Fibroblast of skin of abdomen (primary cell): ENCODE measurements at regions not wholly inside any gene's neighbourhood (a gene's known extent, or its start where the extent isn't known, plus 50 kb on each side); places are given as distances from the start of the nearest gene placed in this dataset.
A peak's percentile ranks its signal among the peaks of the same experiment; 100 is the strongest.
"Not testable (repeated sequence)": the region's sequence is repeated elsewhere in the genome, so short reads cannot be mapped to it uniquely, and the experiment has no call there.

Experiments
- DNase-seq: peaks from one replicate; pipeline ENCODE4 v3.0.0-alpha.2; 2013

DNA sequence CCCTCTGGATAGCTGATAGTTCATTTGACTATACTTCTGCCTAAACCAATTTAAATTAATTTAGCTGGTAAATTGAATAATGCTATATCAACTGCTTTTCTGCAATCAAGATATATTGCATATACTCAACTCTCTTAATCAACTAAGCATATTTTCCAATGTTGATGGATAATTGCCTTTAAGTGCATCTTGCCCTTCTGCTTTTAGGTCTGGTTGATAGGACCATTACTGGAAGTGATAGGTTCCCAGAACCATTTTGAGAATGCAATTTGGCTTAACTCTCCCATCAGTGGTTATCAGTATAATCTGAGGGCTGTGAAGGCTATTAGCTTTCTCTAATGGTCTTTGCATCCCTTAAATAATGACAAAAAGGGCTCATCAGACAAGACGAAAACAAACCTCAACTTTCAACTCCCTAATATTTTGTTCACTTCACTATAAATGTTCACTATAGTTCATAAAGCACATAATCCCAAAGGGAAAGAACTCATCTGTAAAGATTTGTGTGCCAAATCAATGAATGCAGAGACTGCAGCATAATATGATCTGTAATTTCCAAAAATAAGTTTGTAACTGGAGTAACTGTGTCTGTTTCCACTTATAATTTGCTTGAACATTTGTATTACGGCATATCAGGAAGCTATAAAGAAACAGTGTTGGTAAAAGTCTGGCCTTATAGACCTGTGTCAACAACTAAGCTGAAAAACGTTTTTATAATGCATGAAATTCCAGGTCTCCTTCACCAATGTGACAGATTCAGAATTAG is 273.6 kb downstream of the FBXO8 start:
- DNase-seq, result no peak

DNA sequence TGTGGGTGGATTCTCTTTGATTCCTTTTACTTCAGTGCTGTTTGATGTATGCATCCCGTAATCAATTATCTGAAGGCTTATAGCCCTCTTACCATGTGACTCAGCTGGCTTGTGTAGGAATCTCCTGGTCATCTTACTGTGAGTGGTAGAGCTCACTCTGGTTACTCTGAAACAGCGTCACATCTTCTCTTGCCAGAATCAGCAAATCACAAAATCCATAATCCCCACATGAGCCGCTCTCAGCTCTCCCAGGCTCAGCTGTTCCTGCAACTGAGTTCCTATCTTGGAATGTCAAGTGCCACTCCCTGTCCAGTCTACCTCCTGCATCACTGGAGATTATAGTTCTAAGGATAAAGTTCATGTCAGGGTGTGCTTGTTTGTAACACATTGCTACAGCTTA is 278.0 kb downstream of the FBXO8 start:
- peak; percentile 16 for DNase-seq

DNA sequence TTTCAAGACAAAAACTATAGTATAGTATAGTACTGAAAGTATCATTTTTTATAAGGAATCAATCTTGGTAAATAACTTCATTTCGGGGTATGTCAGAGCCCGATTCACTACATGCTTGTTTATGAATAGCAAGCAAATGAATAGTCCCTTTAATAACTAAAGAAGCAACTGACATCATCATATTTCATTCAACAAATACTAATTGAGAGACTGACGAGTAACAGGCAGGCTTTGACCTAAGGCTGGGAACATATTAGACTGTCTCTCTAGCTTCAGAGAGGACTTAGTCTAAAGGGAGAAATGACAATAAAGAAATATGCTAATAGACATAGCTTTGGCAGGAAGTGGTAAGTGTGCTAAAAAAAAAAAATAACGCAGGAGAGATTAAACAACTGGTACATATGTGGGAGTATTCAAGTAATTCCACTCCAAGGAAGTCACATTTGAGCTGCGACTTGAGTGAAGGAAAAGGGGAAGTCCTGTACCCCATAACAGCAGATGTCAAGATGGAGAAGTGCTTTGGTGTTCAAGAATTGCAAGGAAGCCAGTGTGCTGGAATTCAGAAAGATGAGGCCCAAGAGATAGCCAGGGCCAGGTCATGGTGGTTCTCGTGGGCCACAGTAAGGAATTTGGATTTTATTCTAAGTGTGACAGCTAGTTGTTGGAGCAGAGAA is 284.9 kb downstream of the FBXO8 start:
- DNase-seq, result no peak

DNA sequence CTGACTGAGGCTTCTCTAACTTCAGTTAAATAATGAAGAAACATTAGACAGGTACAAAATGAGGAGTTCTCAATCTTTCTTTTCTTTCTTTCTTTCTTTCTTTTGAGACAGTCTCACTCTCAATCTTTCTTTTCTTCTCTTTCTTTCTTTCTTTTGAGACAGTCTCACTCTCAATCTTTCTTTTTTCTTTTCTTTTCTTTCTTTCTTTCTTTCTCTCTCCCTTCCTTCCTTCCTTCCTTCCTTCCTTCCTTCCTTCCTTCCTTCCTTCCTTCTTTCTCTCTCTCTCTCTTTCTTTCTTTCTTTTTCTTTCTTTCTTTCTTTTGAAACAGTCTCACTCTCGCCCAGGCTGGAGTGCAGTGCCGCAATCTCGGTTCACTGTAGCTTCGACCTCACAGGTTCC is 287.7 kb downstream of the FBXO8 start:
- not testable (repeated sequence) for DNase-seq

DNA sequence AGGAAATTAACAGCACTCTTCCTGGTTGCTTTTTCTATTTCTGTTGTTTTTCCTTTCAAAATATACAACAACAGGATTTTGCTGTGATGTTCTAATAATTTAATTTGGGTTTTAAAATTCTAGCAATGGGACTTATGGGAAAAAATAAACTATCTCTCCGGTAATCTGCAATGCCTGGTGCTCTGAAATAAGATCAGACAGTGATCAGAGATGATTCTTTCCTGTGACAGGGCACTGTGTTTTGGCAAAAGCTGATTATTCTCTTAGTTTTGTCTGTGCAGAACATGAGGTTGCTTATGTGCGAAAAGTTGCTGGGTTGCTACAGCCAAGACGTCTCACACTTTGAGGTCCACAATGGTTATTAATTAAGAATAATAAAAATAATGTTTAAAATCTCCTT is 291.7 kb downstream of the FBXO8 start:
- no peak for DNase-seq

DNA sequence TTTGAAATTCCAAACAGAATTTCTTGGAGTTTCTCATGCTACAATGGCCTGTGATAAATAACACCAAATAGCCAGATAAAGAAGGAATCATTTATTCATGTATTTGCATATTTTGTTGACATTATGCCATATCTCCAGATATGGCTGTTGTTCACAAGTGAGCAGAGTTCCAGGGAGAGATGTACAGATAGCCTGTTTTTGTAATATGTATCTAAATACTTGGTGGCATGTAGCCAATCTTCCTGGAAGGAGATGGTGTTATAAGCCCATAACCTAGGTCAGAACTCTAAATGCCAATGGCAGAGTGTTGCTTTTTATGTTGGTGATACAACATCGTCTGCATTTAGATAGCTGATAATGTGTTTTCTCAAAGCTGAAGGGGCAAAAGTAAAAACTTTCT is 292.2 kb downstream of the FBXO8 start:
- no peak for DNase-seq

DNA sequence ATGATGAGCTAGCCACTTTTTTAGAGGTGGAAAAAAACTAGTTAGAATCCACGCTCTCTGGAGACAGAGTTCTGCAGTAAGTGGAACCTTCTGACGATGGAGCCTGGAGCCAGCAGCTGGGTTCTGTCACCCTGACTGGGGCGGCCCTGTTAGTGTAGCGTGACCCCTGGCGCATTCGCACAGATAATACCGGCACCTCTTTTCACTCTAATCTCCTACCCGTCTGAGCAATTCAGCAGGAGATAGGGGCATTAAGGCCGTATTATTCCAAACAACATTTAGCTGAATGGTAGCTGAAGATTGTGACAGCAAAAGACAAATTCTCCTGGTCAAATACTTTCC is 292.6 kb downstream of the FBXO8 start:
- no peak for DNase-seq

DNA sequence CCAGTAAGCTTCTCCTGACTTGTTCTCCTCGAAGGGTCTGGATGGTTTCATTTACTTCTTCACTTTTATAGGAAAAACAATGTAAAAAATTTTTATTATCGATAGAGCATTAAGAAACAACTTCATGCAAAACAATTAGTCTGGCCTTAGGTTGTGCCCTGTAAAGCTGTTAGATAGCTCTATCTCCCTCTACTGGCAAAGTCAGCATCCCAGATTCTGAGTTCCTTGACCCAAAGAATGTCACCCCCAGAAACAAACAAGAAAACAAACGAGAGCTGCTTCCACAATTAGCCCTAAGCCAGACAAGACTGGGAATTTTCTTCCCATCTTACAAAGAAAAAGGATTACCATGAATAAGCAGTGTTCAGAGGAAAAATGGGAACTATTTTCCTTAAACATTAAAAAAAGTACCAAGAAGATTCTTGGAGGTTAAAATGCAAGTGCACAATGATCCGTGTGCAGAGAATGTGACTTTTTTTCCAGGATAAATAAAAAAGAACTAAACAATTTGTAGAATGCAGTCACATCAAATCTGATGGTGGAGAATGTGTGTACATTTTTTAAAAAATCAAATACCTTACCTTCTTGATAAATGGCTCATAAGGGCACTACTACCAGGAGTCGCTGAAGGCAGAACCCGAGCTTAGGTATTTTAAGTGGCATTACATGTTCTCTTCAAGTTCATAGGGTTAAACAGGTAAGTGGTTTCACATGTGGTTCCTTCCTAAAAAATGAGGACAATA is 293.2 kb downstream of the FBXO8 start:
- peak; percentile 33 for DNase-seq

DNA sequence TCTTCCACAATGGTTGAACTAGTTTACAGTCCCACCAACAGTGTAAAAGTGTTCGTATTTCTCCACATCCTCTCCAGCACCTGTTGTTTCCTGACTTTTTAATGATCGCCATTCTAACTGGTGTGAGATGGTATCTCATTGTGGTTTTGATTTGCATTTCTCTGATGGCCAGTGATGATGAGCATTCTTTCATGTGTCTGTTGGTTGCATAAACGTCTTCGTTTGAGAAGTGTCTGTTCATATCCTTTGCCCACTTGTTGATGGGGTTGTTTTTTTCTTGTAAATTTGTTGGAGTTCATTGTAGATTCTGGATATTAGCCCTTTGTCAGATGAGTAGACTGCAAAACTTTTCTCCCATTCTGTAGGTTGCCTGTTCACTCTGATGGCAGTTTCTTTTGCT is 319.9 kb downstream of the FBXO8 start:
- DNase-seq, result not testable (repeated sequence)

DNA sequence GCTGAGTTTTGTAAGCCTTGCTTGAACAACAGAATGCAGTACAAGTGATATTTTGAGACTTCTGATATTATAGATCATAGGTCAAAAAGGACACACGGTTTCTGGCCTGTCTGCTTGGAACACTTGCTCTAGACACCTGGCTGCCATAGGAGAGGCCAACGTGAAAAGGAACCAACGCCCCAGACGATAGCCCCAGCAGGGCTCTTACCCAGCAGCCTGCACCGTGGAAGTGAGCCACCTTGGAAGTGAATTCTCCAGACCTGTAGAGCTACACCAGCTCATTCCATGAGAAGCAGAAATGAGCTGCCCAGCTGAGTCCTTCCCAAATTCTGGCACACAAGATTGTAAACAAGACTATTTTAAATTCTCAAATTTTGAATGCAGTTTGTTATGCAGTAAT is 323.1 kb downstream of the FBXO8 start:
- DNase-seq, result no peak

DNA sequence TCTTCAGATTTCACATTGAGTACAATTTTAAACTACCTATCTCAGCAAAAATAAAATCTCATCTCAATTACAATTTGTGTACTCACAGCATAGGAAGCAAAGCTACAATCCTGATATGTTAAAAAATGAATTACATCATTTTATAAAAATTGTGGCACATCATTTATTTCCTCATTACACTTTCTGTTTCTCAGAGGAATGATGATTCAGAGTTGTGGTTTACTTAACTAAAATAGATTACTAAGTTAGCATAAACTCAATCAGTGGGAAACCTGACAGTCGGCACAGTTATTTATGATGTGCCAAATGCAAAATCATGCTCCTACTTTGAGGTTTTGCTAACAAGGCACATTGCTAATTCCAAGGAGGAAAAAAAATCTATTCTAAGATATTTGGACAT is 325.0 kb downstream of the FBXO8 start:
- DNase-seq, result peak; percentile 61

DNA sequence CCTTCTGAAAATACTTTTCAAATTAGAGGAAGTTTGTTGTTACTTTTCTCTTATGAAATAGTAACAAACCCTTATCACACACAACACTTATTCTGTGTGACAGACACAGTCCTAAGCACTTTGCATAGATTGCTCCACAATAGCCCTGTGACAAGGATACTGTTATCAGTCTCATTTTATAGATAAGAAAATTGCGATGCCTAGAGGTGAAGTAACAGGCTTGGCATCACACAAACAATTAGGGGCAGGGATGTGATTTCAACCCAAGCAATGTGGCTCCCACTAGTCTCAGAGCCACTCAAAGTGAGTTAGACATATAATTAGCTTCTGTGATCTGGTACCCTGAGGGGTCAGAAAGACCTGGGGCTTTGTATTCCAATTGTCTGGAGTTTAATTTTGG is 339.9 kb downstream of the FBXO8 start:
- DNase-seq, result no peak

DNA sequence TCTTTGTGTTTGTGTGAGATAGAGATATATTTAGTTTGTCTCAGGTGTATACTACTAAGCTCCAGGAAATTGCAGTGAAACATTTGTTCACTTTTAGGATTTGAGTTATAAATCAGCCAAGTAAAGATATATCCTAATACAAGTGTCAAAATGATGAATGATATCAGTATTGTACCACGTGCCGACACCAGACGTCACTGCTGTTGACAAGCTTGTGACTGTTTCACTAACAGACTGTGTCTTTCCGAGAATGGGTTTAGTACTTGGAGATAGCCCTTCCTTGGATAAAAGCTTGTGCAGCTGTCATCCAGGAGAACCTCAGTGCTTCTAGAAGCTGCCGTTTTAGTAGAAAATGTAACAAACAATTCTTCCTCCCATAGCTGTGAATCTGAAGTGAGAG is 343.3 kb downstream of the FBXO8 start:
- no peak for DNase-seq

DNA sequence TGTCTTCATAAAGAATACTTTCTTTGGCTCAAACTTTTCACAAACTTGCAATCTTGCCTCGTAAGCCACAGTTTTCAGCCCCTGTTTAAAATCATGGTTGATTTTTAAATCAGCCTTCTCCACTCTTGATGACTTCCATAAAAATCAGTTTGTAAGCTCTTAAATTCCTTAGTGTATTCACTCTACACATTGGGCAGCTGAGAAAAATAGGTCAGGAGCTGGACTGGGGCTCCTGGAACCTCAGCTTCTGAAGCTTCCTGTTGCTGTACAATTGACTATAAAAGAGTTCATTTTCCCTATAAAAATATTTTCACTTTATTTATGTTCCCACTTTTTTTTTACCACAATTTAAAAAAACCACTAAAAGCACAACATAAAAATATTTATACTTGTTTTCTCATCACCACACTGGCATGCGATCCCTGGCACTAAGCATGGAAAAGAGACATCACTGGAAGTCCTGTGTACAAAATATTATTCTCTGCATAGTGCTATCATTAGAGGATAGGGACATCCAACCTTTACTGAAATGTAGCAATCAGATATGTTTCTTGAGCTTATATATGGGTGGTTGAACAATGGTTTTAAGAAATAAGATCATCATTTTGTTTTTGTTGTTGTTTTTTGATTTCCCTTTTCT is 345.7 kb downstream of the FBXO8 start:
- DNase-seq, result no peak

DNA sequence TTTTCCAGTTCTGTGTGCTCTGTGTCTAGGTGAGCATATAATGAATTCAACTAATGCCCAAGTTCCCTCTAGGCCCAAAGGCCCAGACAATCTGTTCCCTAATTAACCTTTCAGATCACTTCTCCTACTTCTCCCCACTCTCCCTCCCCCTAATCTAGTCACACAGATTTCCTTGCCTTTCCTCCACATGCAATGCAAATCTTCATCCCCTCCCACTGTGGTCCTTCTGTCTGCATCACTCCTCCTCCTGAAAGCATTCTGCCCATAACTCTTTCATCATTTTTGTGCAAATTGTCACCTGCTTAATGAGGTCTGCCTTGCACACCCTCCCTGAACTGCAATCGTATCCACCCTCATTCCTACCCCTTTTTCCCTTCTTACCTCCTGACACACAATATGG is 346.6 kb downstream of the FBXO8 start:
- no peak for DNase-seq

DNA sequence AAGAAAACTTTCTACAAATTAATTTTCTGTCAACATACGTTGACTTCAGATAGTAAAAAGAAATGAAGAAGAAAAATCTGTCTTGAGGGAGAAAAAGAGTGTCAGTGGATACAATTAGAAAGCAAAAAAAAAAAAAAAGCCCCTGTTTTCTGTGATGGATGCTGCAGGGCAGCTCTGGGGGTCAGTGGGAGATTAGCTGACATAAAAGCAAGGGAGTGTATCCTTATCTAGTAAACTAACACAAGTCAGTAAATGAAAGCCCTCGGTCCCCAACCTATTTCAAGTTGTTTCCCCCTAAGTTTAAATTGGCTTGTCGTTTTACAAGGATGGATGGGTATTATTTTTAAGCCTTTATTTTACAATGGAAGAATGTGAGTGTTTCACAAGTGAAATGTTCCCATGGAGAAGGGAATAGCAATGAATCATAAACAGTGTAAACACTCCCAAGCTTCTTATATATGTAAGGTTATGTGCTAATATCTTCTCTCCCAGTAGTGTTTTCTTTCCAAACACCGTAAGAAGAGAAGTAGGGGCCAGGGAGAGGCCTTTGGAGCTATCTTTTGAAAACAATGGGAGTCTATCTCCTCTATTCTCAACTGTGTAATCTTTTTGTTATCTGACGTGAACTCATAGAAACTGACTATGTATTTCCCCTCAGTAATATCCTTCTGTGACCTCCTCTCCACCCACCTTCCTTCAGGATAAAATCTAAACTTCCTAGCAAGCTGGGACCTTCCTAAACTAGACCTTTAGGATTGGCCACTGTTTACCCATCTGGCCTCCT is 347.7 kb downstream of the FBXO8 start:
- no peak for DNase-seq

DNA sequence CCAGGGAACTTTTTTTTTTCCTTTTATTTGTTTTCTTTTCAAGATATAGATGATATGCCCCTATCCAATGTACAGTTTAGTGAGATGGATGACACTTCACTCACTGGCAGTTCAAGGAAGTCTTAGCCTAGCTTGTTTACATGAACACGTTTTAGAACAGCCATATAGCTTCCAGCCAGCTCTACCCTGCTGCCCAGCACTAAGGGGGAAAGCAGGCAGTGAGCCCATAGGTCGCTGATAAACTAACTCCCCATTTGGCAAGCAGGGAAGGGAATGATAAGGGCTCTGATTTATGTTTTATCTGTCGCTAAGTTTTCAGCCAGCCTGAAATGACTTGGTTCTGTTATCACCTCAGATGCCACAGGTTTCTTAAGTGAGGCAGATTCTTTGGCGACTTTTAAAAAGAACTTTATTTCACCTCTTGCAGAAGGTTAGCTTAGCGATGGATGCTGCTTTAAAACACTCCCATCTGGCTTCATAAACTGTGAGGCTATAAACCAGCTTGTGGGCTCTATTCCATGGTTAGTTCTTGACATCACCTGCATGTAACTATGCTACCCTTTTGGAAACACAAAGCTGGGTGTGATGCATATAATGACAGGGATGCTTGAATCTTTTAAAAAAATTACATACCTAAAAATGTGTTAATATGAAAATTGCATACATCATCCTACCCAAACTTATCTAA is 348.4 kb downstream of the FBXO8 start:
- no peak for DNase-seq

DNA sequence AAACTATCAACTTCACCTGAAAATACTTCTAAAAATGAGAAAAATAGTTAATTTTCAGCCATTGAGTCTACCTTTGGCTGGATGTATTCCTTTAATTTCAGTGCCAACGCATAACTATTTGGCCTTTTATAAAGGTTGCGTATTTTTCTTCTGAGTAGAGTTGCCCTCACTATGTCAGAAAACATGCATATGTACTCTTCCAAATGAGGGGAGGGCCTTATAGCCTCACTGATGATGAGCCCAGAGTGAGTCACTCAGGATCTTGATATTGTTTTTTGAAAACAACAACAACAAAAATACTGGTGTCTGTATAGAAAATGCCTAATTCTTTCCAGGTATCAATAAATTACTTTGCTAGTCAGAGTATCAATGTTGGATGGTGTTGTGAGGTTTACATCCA is 349.3 kb downstream of the FBXO8 start:
- no peak for DNase-seq

DNA sequence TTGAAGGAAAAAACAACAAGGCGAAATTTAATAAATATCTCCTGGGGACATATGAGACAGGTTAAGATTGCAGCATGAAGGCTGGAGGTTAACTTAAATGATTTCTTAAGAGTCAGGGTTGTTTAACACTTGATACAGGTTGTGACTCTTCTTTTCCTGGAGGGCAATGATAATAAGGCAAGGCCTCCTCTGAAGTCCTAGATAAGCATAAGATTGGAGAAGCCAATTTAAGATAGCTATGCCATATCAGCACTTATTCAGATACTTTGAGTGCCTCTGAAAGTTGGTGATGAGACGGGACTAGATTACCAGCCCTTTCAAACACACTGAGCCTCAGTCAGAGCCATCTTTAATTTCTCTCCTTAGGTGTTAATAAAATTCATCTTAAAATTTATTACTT is 350.8 kb downstream of the FBXO8 start:
- no peak for DNase-seq

DNA sequence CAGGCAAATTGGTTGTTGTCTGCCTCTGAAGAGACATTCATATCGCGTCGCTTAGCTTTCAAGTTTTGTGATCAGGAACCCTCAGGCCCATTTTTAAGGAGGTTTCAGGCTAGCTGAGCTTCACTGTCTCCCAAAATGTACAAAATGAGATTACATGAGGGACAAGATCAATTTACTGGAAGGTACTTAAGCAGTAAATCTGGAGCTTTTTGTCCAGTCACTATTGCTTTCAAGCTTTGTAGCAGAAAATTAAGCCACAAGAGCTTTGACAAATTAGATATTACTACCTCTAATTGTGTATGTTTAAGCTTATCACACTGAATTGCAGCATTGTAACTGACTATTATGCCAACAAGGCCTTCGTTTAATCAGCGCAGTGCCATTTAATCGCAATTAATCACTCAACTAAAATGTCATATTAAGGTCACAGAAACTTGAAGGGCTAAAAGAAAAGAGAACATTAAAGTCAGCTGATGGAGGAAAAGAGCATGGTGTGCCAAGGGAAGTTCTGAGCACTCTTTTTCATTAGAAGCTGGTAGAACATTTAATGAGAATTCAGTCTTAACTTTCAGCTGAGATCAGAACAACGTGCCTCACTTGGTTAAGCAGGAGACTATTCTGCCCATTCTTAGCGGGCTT is 353.0 kb downstream of the FBXO8 start:
- no peak for DNase-seq

DNA sequence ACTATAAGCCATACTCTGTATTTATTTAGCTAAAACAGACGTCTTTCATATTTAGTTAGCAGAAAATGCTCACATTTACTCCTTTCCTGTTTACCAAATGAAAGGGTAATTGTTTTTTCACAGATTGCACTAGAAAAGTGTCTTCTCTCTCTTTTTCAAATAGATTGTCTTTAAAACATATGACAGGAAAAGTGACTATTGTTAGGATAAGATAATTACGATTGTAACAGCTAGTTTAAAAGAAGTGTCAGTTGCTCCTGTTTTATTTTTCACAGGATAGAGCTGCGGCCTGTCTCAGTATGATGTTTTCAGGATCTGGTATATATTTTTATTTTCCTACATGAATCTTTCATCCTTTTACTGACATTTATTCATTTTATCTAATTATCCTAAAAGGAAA is 353.5 kb downstream of the FBXO8 start:
- DNase-seq, result no peak
